HepG2 (cell line): ENCODE measurements at regions not wholly inside any gene's neighbourhood (a gene's known extent, or its start where the extent isn't known, plus 50 kb on each side); places are given as distances from the start of the nearest gene placed in this dataset.

Experiments
- DMAP1 ChIP-seq: IDR thresholded peaks from 2 replicates; pipeline ENCODE4 v1.6.1; 2016
- ELF1 ChIP-seq: sonication (generic); formaldehyde crosslinking; IDR thresholded peaks from 2 replicates; pipeline ENCODE4 v1.4.0; 2020; ENCODE audit warnings: missing genetic modification reagents
- ELF3 ChIP-seq: IDR thresholded peaks from 2 replicates; pipeline ENCODE4 v1.6.1; 2016; ENCODE audit warnings: missing genetic modification reagents, missing compliant biosample characterization
- GTF3A ChIP-seq: sonication (generic); formaldehyde crosslinking; conservative IDR thresholded peaks from 2 replicates; pipeline ENCODE4 v1.4.0; 2020; ENCODE audit warnings: mild to moderate bottlenecking, missing genetic modification reagents
- HMG20B ChIP-seq: conservative IDR thresholded peaks from 2 replicates; pipeline ENCODE4 v1.6.1; 2016; ENCODE audit warnings: missing genetic modification reagents, missing compliant biosample characterization
- IRF2 ChIP-seq: IDR thresholded peaks from 2 replicates; pipeline ENCODE4 v1.6.1; 2018; ENCODE audit warnings: missing genetic modification reagents, missing compliant biosample characterization
- JUND ChIP-seq: sonication (generic); formaldehyde crosslinking; IDR thresholded peaks from 2 replicates; pipeline ENCODE4 v1.8.0; 2022; ENCODE audit warnings: mild to moderate bottlenecking, missing genetic modification reagents
- MAFG ChIP-seq: sonication (generic); formaldehyde crosslinking; IDR thresholded peaks from 2 replicates; pipeline ENCODE4 v1.5.1; 2020; ENCODE audit warnings: mild to moderate bottlenecking, missing genetic modification reagents
- NR2F6 ChIP-seq, 2 experiments: IDR thresholded peaks; 2 replicates each; pipeline ENCODE4 v1.6.1; 2016; ENCODE audit warnings: antibody characterized with exemption in 1 of 2, mild to moderate bottlenecking in 1 of 2
- PAWR ChIP-seq: sonication (generic); formaldehyde crosslinking; IDR thresholded peaks from 2 replicates; pipeline ENCODE4 v1.4.0; 2020; ENCODE audit warnings: missing genetic modification reagents, mild to moderate bottlenecking, borderline replicate concordance
- POLR2G ChIP-seq: fragments of 200-400 bp; formaldehyde crosslinking; IDR thresholded peaks from 2 replicates; pipeline ENCODE4 v1.6.1; 2018; ENCODE audit warnings: mild to moderate bottlenecking, low read depth, low read length, moderate library complexity
- RBM39 ChIP-seq: fragments of 200-400 bp; formaldehyde crosslinking; IDR thresholded peaks from one replicate; pipeline ENCODE4 v1.6.1; 2018; ENCODE audit warnings: antibody characterized with exemption, mild to moderate bottlenecking, low read depth, low read length; ENCODE audit not compliant: poor library complexity, severe bottlenecking
- SRY ChIP-seq: sonication (generic); formaldehyde crosslinking; IDR thresholded peaks from 2 replicates; pipeline ENCODE4 v1.8.0; 2022; ENCODE audit warnings: mild to moderate bottlenecking, missing genetic modification reagents
- SSRP1 ChIP-seq: IDR thresholded peaks from 2 replicates; pipeline ENCODE4 v1.6.1; 2016; ENCODE audit warnings: control low read depth
- THAP11 ChIP-seq: IDR thresholded peaks from 2 replicates; pipeline ENCODE4 v1.6.1; 2016; ENCODE audit warnings: missing biosample characterization, missing genetic modification reagents
- ZFX ChIP-seq: sonication (generic); formaldehyde crosslinking; IDR thresholded peaks from 2 replicates; pipeline ENCODE4 v1.4.0; 2020; ENCODE audit warnings: mild to moderate bottlenecking, low read depth, missing genetic modification reagents, moderate library complexity
- ZNF644 ChIP-seq: IDR thresholded peaks from 2 replicates; pipeline ENCODE4 v1.6.1; 2016; ENCODE audit warnings: low read depth
- ZNF777 ChIP-seq: sonication (generic); formaldehyde crosslinking; IDR thresholded peaks from 2 replicates; pipeline ENCODE4 v1.4.0; 2020; ENCODE audit warnings: missing genetic modification reagents
- TF ChIP-seq, protein P1 (sequence below): IDR thresholded peaks from 2 replicates; pipeline ENCODE4 v1.6.1; 2012; ENCODE audit warnings: inconsistent platforms
- TF ChIP-seq, protein P2 (sequence below): sonication (generic); formaldehyde crosslinking; conservative IDR thresholded peaks from 2 replicates; pipeline ENCODE4 v1.4.0; 2020; ENCODE audit warnings: missing genetic modification reagents
- TF ChIP-seq, protein P3 (sequence below): sonication (generic); formaldehyde crosslinking; IDR thresholded peaks from 2 replicates; pipeline ENCODE4 v1.8.0; 2022; ENCODE audit warnings: mild to moderate bottlenecking, missing genetic modification reagents, moderate library complexity
- TF ChIP-seq, protein P4 (sequence below), 2 experiments: sonication (generic) in 1 of 2; formaldehyde crosslinking in 1 of 2; IDR thresholded peaks; 2 replicates each; pipeline versions ENCODE4 v1.4.0 to v1.6.1; 2016 to 2020; ENCODE audit warnings: borderline replicate concordance in 1 of 2, low read depth in 1 of 2, mild to moderate bottlenecking in 1 of 2, missing genetic modification reagents in 1 of 2
- TF ChIP-seq, protein P5 (sequence below): sonication (generic); formaldehyde crosslinking; IDR thresholded peaks from 2 replicates; pipeline ENCODE4 v1.4.0; 2020; ENCODE audit warnings: missing genetic modification reagents, borderline replicate concordance

DNA sequence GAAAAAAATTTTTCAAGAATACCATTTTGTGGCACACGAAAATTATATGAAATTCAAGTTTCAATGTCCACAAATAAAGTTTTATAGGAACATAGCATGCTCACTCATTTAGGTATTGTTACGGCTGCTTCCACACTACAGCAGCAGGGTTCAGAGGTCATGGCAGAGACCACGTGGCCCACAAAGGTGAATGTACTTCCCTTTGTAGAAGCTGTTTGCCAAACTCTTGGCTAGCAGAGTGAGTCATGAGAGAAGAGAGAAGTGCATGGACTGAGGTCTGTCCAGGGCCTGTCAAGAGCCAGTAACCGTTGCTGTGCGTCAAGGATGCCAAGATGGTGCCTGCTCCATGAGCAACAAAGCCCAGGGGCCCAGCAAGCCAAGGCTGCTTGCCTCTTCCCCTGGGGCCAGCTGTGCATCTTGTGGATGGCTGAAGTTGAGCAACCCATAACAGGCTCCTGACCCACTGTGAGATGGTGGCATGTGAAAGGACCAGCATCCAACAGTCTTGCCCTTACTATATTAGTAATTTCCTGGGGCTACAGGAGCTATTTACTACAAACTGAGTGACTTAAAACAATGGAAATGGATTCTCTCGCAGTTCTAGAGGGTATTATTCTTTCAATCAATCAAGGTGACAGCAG is 64.8 kb upstream of the ATP5PO start (continued):
- TF ChIP-seq, protein P1, sequence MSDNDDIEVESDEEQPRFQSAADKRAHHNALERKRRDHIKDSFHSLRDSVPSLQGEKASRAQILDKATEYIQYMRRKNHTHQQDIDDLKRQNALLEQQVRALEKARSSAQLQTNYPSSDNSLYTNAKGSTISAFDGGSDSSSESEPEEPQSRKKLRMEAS: peak; percentile 75; the same call in 1 of the 2 replicates
- TF ChIP-seq, protein P2, sequence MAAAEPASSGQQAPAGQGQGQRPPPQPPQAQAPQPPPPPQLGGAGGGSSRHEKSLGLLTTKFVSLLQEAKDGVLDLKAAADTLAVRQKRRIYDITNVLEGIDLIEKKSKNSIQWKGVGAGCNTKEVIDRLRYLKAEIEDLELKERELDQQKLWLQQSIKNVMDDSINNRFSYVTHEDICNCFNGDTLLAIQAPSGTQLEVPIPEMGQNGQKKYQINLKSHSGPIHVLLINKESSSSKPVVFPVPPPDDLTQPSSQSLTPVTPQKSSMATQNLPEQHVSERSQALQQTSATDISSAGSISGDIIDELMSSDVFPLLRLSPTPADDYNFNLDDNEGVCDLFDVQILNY: no peak
- TF ChIP-seq SSRP1 (CRISPR knock-in tag) (no peak), JUND (CRISPR knock-in tag) (peak; percentile 68; the same call in 1 of the 2 replicates), RBM39 (no peak), ZFX (CRISPR knock-in tag) (peak; percentile 26; the same call in 1 of the 2 replicates), POLR2G (no peak), PAWR (CRISPR knock-in tag) (no peak), ELF3 (CRISPR knock-in tag) (peak; percentile 84), IRF2 (CRISPR knock-in tag) (peak; percentile 46; the same call in 1 of the 2 replicates), DMAP1 (CRISPR knock-in tag) (0 out of 2 replicates have a peak, but pooled peaks have one; percentile 37), HMG20B (CRISPR knock-in tag) (no peak), THAP11 (peak; percentile 53; the same call in 1 of the 2 replicates), ELF1 (CRISPR knock-in tag) (0 out of 2 replicates have a peak, but pooled peaks have one; percentile 24), ZNF644 (CRISPR knock-in tag) (peak; percentile 92), ZNF777 (CRISPR knock-in tag) (no peak), SRY (CRISPR knock-in tag) (no peak), MAFG (CRISPR knock-in tag) (no peak), GTF3A (no peak), NR2F6 (IDR thresholded peaks at IDR 0.05) (peak; percentile 80), NR2F6 (CRISPR knock-in tag; IDR thresholded peaks at IDR 0.05) (peak; percentile 90)
- TF ChIP-seq, protein P3, sequence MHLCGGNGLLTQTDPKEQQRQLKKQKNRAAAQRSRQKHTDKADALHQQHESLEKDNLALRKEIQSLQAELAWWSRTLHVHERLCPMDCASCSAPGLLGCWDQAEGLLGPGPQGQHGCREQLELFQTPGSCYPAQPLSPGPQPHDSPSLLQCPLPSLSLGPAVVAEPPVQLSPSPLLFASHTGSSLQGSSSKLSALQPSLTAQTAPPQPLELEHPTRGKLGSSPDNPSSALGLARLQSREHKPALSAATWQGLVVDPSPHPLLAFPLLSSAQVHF (CRISPR knock-in tag): no peak
- TF ChIP-seq, protein P4, sequence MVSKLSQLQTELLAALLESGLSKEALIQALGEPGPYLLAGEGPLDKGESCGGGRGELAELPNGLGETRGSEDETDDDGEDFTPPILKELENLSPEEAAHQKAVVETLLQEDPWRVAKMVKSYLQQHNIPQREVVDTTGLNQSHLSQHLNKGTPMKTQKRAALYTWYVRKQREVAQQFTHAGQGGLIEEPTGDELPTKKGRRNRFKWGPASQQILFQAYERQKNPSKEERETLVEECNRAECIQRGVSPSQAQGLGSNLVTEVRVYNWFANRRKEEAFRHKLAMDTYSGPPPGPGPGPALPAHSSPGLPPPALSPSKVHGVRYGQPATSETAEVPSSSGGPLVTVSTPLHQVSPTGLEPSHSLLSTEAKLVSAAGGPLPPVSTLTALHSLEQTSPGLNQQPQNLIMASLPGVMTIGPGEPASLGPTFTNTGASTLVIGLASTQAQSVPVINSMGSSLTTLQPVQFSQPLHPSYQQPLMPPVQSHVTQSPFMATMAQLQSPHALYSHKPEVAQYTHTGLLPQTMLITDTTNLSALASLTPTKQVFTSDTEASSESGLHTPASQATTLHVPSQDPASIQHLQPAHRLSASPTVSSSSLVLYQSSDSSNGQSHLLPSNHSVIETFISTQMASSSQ (IDR thresholded peaks at IDR 0.05; ENCODE audit: low read depth): no peak
- TF ChIP-seq, protein P4 (CRISPR knock-in tag; IDR thresholded peaks at IDR 0.05; ENCODE audit: borderline replicate concordance): no peak
- TF ChIP-seq, protein P5, sequence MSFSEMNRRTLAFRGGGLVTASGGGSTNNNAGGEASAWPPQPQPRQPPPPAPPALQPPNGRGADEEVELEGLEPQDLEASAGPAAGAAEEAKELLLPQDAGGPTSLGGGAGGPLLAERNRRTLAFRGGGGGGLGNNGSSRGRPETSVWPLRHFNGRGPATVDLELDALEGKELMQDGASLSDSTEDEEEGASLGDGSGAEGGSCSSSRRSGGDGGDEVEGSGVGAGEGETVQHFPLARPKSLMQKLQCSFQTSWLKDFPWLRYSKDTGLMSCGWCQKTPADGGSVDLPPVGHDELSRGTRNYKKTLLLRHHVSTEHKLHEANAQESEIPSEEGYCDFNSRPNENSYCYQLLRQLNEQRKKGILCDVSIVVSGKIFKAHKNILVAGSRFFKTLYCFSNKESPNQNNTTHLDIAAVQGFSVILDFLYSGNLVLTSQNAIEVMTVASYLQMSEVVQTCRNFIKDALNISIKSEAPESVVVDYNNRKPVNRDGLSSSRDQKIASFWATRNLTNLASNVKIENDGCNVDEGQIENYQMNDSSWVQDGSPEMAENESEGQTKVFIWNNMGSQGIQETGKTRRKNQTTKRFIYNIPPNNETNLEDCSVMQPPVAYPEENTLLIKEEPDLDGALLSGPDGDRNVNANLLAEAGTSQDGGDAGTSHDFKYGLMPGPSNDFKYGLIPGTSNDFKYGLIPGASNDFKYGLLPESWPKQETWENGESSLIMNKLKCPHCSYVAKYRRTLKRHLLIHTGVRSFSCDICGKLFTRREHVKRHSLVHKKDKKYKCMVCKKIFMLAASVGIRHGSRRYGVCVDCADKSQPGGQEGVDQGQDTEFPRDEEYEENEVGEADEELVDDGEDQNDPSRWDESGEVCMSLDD (CRISPR knock-in tag): no peak
